Stomach (tissue), 4 donors: ENCODE measurements at regions not wholly inside any gene's neighbourhood (a gene's known extent, or its start where the extent isn't known, plus 50 kb on each side); places are given as distances from the start of the nearest gene placed in this dataset.

ENCODE experiments used
- EP300 ChIP-seq: sonication (generic); formaldehyde crosslinking; IDR thresholded peaks from one replicate; pipeline ENCODE4 v1.6.1; 2017; ENCODE audit warnings: antibody characterized with exemption
- POLR2A ChIP-seq, 4 donors: fragments of 450-650 bp; IDR thresholded peaks; one replicate each; pipeline ENCODE4 v1.6.1; 2016; ENCODE audit warnings: antibody characterized with exemption in 4 of 4, control low read depth in 2 of 4, mild to moderate bottlenecking in 1 of 4, moderate library complexity in 1 of 4
- POLR2AphosphoS5 ChIP-seq, 3 donors: sonication (generic); formaldehyde crosslinking; IDR thresholded peaks; one replicate each; pipeline ENCODE4 v1.6.1; 2016; ENCODE audit warnings: antibody characterized with exemption in 3 of 3
- TF ChIP-seq, protein P1 (sequence below), 7 experiments: fragments of 450-650 bp in 4 of 7; fragments of 200-600 bp in 3 of 7; sonication (generic) in 3 of 7; IDR thresholded peaks; one replicate each; pipeline ENCODE4 v1.5.1; 2016 to 2019; ENCODE audit warnings: antibody characterized with exemption in 7 of 7, control low read depth in 2 of 7, mild to moderate bottlenecking in 1 of 7

DNA sequence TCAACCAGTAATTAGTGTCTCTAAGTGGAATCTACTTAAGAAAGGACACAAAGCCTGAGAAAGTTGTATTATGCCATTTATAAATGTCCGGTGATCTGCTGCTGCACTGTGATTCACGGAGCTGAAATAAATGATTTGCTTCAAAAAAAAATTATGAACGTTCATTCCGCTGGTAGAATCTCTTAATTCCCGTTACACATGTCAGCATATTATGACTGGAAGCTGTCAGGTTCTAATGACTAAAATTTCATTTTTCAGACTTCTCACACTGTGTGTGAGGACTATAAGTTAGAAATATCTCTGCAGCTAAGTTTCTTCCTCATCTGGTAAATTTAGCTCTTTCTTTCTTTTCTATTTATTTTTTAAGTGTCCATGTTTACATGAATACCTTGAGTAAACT, 647.1 kb downstream of the VRK1 start:
- TF ChIP-seq, protein P1, sequence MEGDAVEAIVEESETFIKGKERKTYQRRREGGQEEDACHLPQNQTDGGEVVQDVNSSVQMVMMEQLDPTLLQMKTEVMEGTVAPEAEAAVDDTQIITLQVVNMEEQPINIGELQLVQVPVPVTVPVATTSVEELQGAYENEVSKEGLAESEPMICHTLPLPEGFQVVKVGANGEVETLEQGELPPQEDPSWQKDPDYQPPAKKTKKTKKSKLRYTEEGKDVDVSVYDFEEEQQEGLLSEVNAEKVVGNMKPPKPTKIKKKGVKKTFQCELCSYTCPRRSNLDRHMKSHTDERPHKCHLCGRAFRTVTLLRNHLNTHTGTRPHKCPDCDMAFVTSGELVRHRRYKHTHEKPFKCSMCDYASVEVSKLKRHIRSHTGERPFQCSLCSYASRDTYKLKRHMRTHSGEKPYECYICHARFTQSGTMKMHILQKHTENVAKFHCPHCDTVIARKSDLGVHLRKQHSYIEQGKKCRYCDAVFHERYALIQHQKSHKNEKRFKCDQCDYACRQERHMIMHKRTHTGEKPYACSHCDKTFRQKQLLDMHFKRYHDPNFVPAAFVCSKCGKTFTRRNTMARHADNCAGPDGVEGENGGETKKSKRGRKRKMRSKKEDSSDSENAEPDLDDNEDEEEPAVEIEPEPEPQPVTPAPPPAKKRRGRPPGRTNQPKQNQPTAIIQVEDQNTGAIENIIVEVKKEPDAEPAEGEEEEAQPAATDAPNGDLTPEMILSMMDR (IDR thresholded peaks at IDR 0.05), result no peak
- TF ChIP-seq POLR2AphosphoS5 (IDR thresholded peaks at IDR 0.05) (no peak), EP300 (no peak), POLR2A (IDR thresholded peaks at IDR 0.05) (no peak)
